Neural cell (in vitro differentiated cells): ENCODE measurements at regions not wholly inside any gene's neighbourhood (a gene's known extent, or its start where the extent isn't known, plus 50 kb on each side); places are given as distances from the start of the nearest gene placed in this dataset.

Source experiments
- H2AFZ ChIP-seq: fragments of 200-600, 300-800 bp; sonication (generic), shearing (Covaris generic); 2 replicates; pipeline ENCODE4 v1.6.0; 2014; ENCODE audit warnings: low read depth, mild to moderate bottlenecking, antibody characterized with exemption, low read length, moderate library complexity
- H3F3A ChIP-seq: fragments of 200-600 bp; shearing (Covaris generic); 2 replicates; pipeline ENCODE4 v1.6.1; 2016; ENCODE audit warnings: mild to moderate bottlenecking, moderate library complexity, mixed read lengths, antibody characterized with exemption, low read length; ENCODE audit not compliant: insufficient read depth, poor library complexity, severe bottlenecking
- H3K27ac ChIP-seq: fragments of 200-600, 300-800 bp; sonication (generic), shearing (Covaris generic); 2 replicates; pipeline ENCODE4 v1.5.1; 2014; ENCODE audit warnings: mild to moderate bottlenecking, low read length, moderate library complexity
- H3K27me3 ChIP-seq: fragments of 300-800, 200-600 bp; sonication (generic), shearing (Covaris generic); 2 replicates; pipeline ENCODE4 v1.6.0; 2014; ENCODE audit warnings: mild to moderate bottlenecking, low read depth, low read length, moderate library complexity; ENCODE audit not compliant: insufficient read depth
- H3K36me3 ChIP-seq: fragments of 300-800, 200-600 bp; sonication (generic), shearing (Covaris generic); 2 replicates; pipeline ENCODE4 v1.5.1; 2014; ENCODE audit warnings: mild to moderate bottlenecking, antibody characterized with exemption, low read length, moderate library complexity; ENCODE audit not compliant: insufficient read depth
- H3K4me2 ChIP-seq: fragments of 300-800, 200-600 bp; sonication (generic), shearing (Covaris generic); 2 replicates; pipeline ENCODE4 v1.6.0; 2014; ENCODE audit warnings: mild to moderate bottlenecking, low read length
- H3K4me3 ChIP-seq: fragments of 300-800, 200-600 bp; sonication (generic), shearing (Covaris generic); 2 replicates; pipeline ENCODE4 v1.5.1; 2014; ENCODE audit warnings: mild to moderate bottlenecking, low read length, moderate library complexity
- H3K79me2 ChIP-seq: fragments of 200-600 bp; shearing (Covaris generic); replicated peaks from 2 replicates; pipeline ENCODE4 v1.6.0; 2014; ENCODE audit warnings: mild to moderate bottlenecking, low read length, moderate library complexity; ENCODE audit not compliant: insufficient read depth
- H3K9ac ChIP-seq: fragments of 300-800, 200-600 bp; sonication (generic), shearing (Covaris generic); 2 replicates; pipeline ENCODE4 v1.6.1; 2016; ENCODE audit warnings: mild to moderate bottlenecking, low read length, mixed read lengths
- H3K9me2 ChIP-seq: fragments of 200-600 bp; shearing (Covaris generic); 2 replicates; pipeline ENCODE4 v1.6.1; 2016; ENCODE audit warnings: mild to moderate bottlenecking, low read length, mixed read lengths; ENCODE audit not compliant: insufficient read depth
- H3K9me3 ChIP-seq: fragments of 200-600, 300-800 bp; sonication (generic), shearing (Covaris generic); 2 replicates; pipeline ENCODE4 v1.6.1; 2016; ENCODE audit warnings: mild to moderate bottlenecking, mixed run types, low read length, moderate library complexity, mixed read lengths
- H4K20me1 ChIP-seq: fragments of 200-600 bp; shearing (Covaris generic); 2 replicates; pipeline ENCODE4 v1.6.1; 2016; ENCODE audit warnings: mild to moderate bottlenecking, mixed run types; ENCODE audit not compliant: insufficient read depth
- EP300 ChIP-seq: fragments of 450-650 bp; conservative IDR thresholded peaks from 2 replicates; pipeline ENCODE4 v1.6.1; 2014; ENCODE audit warnings: antibody characterized with exemption, mild to moderate bottlenecking, moderate library complexity; ENCODE audit not compliant: poor library complexity, severe bottlenecking
- EZH2 ChIP-seq: fragments of 200-600, 300-800 bp; shearing (Covaris generic), sonication (generic); IDR thresholded peaks from 2 replicates; pipeline ENCODE4 v1.6.1; 2014; ENCODE audit warnings: antibody characterized with exemption, low read length, borderline replicate concordance, mild to moderate bottlenecking; ENCODE audit not compliant: insufficient read depth, poor library complexity, severe bottlenecking
- MXI1 ChIP-seq: fragments of 450-650 bp; conservative IDR thresholded peaks from 2 replicates; pipeline ENCODE4 v1.6.1; 2014; ENCODE audit warnings: antibody characterized with exemption, mild to moderate bottlenecking; ENCODE audit not compliant: poor library complexity, severe bottlenecking
- POLR2AphosphoS5 ChIP-seq: IDR thresholded peaks from 2 replicates; pipeline ENCODE4 v1.6.1; 2012
- RAD21 ChIP-seq: fragments of 450-650 bp; conservative IDR thresholded peaks from 2 replicates; pipeline ENCODE4 v1.6.1; 2014; ENCODE audit warnings: antibody characterized with exemption, mild to moderate bottlenecking, moderate library complexity
- SMC3 ChIP-seq: fragments of 450-650 bp; conservative IDR thresholded peaks from 2 replicates; pipeline ENCODE4 v1.6.1; 2014; ENCODE audit warnings: antibody characterized with exemption, mild to moderate bottlenecking, moderate library complexity; ENCODE audit not compliant: poor library complexity
- TAF1 ChIP-seq: IDR thresholded peaks from 2 replicates; pipeline ENCODE4 v1.6.1; 2012; ENCODE audit warnings: low read depth
- TF ChIP-seq, protein P1 (sequence below): fragments of 450-650 bp; IDR thresholded peaks from 2 replicates; pipeline ENCODE4 v1.5.1; 2014; ENCODE audit warnings: antibody characterized with exemption, mild to moderate bottlenecking, moderate library complexity; ENCODE audit not compliant: poor library complexity, severe bottlenecking
- TF ChIP-seq, protein P2 (sequence below): IDR thresholded peaks from 2 replicates; pipeline ENCODE4 v1.6.1; 2012; ENCODE audit warnings: borderline replicate concordance

DNA sequence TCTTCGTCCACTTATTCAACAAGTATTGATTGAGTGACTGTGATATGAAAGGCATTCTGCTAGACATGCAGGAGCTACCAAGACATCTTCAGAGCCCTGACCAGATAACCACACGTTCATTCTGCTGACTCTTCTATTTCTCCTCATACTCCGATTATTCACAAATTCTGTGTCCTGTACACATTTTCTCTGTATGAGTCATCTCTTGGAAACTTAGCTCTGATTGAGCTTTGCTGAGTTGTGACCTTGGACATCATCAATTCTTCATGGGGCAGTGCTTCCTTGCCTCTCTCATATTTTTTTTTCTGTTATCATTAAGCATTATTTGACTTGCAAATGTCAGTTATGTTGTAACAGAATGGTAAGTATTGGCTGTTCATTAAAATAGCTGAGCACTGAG is 351.6 kb upstream of the CNR1 start:
- H2AFZ ChIP-seq, result no peak overlapping the region
- H3K36me3 ChIP-seq, result no peaks in the 10 kb centered on the region
- no peak overlapping the region for H3K9ac ChIP-seq
- H3F3A ChIP-seq, result no peaks in the 10 kb centered on the region
- H3K4me2 ChIP-seq, result no peak overlapping the region
- TF ChIP-seq POLR2AphosphoS5, result no peak
- TF ChIP-seq, protein P1, sequence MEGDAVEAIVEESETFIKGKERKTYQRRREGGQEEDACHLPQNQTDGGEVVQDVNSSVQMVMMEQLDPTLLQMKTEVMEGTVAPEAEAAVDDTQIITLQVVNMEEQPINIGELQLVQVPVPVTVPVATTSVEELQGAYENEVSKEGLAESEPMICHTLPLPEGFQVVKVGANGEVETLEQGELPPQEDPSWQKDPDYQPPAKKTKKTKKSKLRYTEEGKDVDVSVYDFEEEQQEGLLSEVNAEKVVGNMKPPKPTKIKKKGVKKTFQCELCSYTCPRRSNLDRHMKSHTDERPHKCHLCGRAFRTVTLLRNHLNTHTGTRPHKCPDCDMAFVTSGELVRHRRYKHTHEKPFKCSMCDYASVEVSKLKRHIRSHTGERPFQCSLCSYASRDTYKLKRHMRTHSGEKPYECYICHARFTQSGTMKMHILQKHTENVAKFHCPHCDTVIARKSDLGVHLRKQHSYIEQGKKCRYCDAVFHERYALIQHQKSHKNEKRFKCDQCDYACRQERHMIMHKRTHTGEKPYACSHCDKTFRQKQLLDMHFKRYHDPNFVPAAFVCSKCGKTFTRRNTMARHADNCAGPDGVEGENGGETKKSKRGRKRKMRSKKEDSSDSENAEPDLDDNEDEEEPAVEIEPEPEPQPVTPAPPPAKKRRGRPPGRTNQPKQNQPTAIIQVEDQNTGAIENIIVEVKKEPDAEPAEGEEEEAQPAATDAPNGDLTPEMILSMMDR, result no peak
- TF ChIP-seq MXI1, result no peak
- TF ChIP-seq, protein P2, sequence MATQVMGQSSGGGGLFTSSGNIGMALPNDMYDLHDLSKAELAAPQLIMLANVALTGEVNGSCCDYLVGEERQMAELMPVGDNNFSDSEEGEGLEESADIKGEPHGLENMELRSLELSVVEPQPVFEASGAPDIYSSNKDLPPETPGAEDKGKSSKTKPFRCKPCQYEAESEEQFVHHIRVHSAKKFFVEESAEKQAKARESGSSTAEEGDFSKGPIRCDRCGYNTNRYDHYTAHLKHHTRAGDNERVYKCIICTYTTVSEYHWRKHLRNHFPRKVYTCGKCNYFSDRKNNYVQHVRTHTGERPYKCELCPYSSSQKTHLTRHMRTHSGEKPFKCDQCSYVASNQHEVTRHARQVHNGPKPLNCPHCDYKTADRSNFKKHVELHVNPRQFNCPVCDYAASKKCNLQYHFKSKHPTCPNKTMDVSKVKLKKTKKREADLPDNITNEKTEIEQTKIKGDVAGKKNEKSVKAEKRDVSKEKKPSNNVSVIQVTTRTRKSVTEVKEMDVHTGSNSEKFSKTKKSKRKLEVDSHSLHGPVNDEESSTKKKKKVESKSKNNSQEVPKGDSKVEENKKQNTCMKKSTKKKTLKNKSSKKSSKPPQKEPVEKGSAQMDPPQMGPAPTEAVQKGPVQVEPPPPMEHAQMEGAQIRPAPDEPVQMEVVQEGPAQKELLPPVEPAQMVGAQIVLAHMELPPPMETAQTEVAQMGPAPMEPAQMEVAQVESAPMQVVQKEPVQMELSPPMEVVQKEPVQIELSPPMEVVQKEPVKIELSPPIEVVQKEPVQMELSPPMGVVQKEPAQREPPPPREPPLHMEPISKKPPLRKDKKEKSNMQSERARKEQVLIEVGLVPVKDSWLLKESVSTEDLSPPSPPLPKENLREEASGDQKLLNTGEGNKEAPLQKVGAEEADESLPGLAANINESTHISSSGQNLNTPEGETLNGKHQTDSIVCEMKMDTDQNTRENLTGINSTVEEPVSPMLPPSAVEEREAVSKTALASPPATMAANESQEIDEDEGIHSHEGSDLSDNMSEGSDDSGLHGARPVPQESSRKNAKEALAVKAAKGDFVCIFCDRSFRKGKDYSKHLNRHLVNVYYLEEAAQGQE, result no peak
- no peak for TF ChIP-seq SMC3
- no peak for TF ChIP-seq TAF1
- no peak for TF ChIP-seq EZH2
- TF ChIP-seq RAD21, result no peak
- no peak for TF ChIP-seq EP300
- H3K9me2 ChIP-seq, result no peaks in the 10 kb centered on the region
- no peaks in the 10 kb centered on the region for H3K27me3 ChIP-seq
- H4K20me1 ChIP-seq, result no peaks in the 10 kb centered on the region
- no peaks in the 10 kb centered on the region for H3K9me3 ChIP-seq
- no peak overlapping the region for H3K27ac ChIP-seq
- H3K79me2 ChIP-seq, result no peaks in the 10 kb centered on the region
- H3K4me3 ChIP-seq, result no peak overlapping the region

GRCh38 chr6:88513920-88514319 is 347.8 kb upstream of the CNR1 start:
- TF ChIP-seq MXI1 (no peak), EZH2 (no peak), RAD21 (peak; percentile 51), EP300 (no peak), TAF1 (no peak), SMC3 (peak; percentile 45), POLR2AphosphoS5 (no peak)
- TF ChIP-seq, protein P1, result peak; percentile 44
- TF ChIP-seq, protein P2, result no peak

More at GRCh38 chr6:88513920-88514319, 347.8 kb upstream of the CNR1 start:
- Histone ChIP-seq H3K9ac (no peak overlapping the region), H3K36me3 (no peaks in the 10 kb centered on the region), H4K20me1 (no peaks in the 10 kb centered on the region), H3K9me2 (no peaks in the 10 kb centered on the region), H3F3A (no peaks in the 10 kb centered on the region), H3K27ac (no peak overlapping the region), H3K9me3 (no peaks in the 10 kb centered on the region), H3K79me2 (no peaks in the 10 kb centered on the region), H3K4me2 (no peak overlapping the region), H2AFZ (no peak overlapping the region), H3K27me3 (no peaks in the 10 kb centered on the region), H3K4me3 (no peak overlapping the region)
